Panc1 (cell line): ENCODE measurements at regions not wholly inside any gene's neighbourhood (a gene's known extent, or its start where the extent isn't known, plus 50 kb on each side); places are given as distances from the start of the nearest gene placed in this dataset.

Experiments
- ATAC-seq: fragments of 200-7000 bp; cut with Tn5 transposase; 2 replicates; pipeline ENCODE4 v1.9.1; 2020; ENCODE audit warnings: mild to moderate bottlenecking, moderate library complexity
- BruUV-seq: library from RNA; stranded (reverse); fragments of 400-500 nt; replicated peaks from 2 replicates; lab custom pipeline; 2021; lab: Mats Ljungman, UMichigan
- CTCF ChIA-PET: fragments of 300-600 bp; sonication (Branson Sonifier 250); formaldehyde crosslinking; loops from one replicate; lab custom pipeline; 2022; ENCODE audit warnings: antibody characterized with exemption; lab: Charles Lee
- POLR2A ChIA-PET: fragments of 300-600 bp; sonication (Branson Sonifier 250); formaldehyde crosslinking; loops from one replicate; lab custom pipeline; 2022; ENCODE audit warnings: antibody characterized with exemption; lab: Charles Lee
- DNase-seq: peaks from one replicate; pipeline ENCODE4 v3.0.0-alpha.2; 2010; ENCODE audit warnings: low read depth, low spot score
- H3K27ac ChIP-seq: 2 replicates; pipeline ENCODE4 v1.5.1; 2011; ENCODE audit warnings: mild to moderate bottlenecking, low read length, inconsistent platforms
- H3K27me3 ChIP-seq: fragments of 200-500 bp; sonication (Bioruptor generic); 2 replicates; pipeline ENCODE4 v1.6.0; 2014; ENCODE audit warnings: low read length, inconsistent platforms; ENCODE audit not compliant: control insufficient read depth, insufficient read depth
- H3K36me3 ChIP-seq: fragments of 200-500 bp; sonication (Bioruptor generic); 2 replicates; pipeline ENCODE4 v1.5.1; 2014; ENCODE audit warnings: inconsistent platforms, mild to moderate bottlenecking, low read length, moderate library complexity; ENCODE audit not compliant: control insufficient read depth, insufficient read depth
- H3K4me1 ChIP-seq: 2 replicates; pipeline ENCODE4 v1.5.1; 2011; ENCODE audit warnings: inconsistent platforms, mild to moderate bottlenecking, low read length, moderate library complexity; ENCODE audit not compliant: control insufficient read depth, insufficient read depth
- H3K4me3 ChIP-seq, 2 experiments: 2 replicates each; pipeline ENCODE4 v1.5.1; 2011 to 2012; ENCODE audit warnings: low read depth in 2 of 2, low read length in 2 of 2, mild to moderate bottlenecking in 2 of 2, inconsistent platforms in 1 of 2, moderate library complexity in 1 of 2
- H3K9me3 ChIP-seq: fragments of 200-500 bp; sonication (Bioruptor generic); 2 replicates; pipeline ENCODE4 v1.5.1; 2014; ENCODE audit warnings: low read depth, mild to moderate bottlenecking, inconsistent platforms, low read length, moderate library complexity; ENCODE audit not compliant: control insufficient read depth, insufficient read depth
- POLR2AphosphoS5 ChIP-seq: IDR thresholded peaks from 2 replicates; pipeline ENCODE4 v1.6.1; 2012; ENCODE audit warnings: mild to moderate bottlenecking, low read depth, low read length, moderate library complexity
- SIN3A ChIP-seq: IDR thresholded peaks from 2 replicates; pipeline ENCODE4 v1.6.1; 2012; ENCODE audit warnings: low read depth, mild to moderate bottlenecking, low read length, moderate library complexity, borderline replicate concordance; ENCODE audit not compliant: insufficient read depth
- TCF7L2 ChIP-seq: IDR thresholded peaks from 2 replicates; pipeline ENCODE4 v1.6.1; 2011; ENCODE audit warnings: mild to moderate bottlenecking, low read depth, low read length, inconsistent platforms
- in situ Hi-C: cut with HindIII; loops from 2 replicates; pipeline ENCODE4 v1.10.0; 2016; ENCODE audit warnings: low sequenced_read_pairs, low pct_unique_long_range_greater_than_20kb
- intact Hi-C: fragments of 100-400 bp; cut with micrococcal nuclease; formaldehyde crosslinking; loops from one replicate; pipeline ENCODE4 v1.10.0; 2022; ENCODE audit not compliant: unreplicated experiment
- TF ChIP-seq, protein P1 (sequence below): fragments of 450-650 bp; IDR thresholded peaks from 2 replicates; pipeline ENCODE4 v1.5.1; 2017; ENCODE audit warnings: mild to moderate bottlenecking
- TF ChIP-seq, protein P2 (sequence below), 2 experiments: IDR thresholded peaks; 2 replicates each; pipeline ENCODE4 v1.6.1; 2011 to 2012; ENCODE audit warnings: low read depth in 2 of 2, control low read depth in 1 of 2, low read length in 1 of 2, mild to moderate bottlenecking in 1 of 2, moderate library complexity in 1 of 2; ENCODE audit not compliant: insufficient read depth in 1 of 2

- no peak for DNase-seq
- ATAC-seq = no peak
- no TSS peak for BruUV-seq
- TF ChIP-seq POLR2AphosphoS5 = no peak
- TF ChIP-seq TCF7L2 = no peak
- TF ChIP-seq, protein P1, sequence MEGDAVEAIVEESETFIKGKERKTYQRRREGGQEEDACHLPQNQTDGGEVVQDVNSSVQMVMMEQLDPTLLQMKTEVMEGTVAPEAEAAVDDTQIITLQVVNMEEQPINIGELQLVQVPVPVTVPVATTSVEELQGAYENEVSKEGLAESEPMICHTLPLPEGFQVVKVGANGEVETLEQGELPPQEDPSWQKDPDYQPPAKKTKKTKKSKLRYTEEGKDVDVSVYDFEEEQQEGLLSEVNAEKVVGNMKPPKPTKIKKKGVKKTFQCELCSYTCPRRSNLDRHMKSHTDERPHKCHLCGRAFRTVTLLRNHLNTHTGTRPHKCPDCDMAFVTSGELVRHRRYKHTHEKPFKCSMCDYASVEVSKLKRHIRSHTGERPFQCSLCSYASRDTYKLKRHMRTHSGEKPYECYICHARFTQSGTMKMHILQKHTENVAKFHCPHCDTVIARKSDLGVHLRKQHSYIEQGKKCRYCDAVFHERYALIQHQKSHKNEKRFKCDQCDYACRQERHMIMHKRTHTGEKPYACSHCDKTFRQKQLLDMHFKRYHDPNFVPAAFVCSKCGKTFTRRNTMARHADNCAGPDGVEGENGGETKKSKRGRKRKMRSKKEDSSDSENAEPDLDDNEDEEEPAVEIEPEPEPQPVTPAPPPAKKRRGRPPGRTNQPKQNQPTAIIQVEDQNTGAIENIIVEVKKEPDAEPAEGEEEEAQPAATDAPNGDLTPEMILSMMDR = no peak
- TF ChIP-seq, protein P2, sequence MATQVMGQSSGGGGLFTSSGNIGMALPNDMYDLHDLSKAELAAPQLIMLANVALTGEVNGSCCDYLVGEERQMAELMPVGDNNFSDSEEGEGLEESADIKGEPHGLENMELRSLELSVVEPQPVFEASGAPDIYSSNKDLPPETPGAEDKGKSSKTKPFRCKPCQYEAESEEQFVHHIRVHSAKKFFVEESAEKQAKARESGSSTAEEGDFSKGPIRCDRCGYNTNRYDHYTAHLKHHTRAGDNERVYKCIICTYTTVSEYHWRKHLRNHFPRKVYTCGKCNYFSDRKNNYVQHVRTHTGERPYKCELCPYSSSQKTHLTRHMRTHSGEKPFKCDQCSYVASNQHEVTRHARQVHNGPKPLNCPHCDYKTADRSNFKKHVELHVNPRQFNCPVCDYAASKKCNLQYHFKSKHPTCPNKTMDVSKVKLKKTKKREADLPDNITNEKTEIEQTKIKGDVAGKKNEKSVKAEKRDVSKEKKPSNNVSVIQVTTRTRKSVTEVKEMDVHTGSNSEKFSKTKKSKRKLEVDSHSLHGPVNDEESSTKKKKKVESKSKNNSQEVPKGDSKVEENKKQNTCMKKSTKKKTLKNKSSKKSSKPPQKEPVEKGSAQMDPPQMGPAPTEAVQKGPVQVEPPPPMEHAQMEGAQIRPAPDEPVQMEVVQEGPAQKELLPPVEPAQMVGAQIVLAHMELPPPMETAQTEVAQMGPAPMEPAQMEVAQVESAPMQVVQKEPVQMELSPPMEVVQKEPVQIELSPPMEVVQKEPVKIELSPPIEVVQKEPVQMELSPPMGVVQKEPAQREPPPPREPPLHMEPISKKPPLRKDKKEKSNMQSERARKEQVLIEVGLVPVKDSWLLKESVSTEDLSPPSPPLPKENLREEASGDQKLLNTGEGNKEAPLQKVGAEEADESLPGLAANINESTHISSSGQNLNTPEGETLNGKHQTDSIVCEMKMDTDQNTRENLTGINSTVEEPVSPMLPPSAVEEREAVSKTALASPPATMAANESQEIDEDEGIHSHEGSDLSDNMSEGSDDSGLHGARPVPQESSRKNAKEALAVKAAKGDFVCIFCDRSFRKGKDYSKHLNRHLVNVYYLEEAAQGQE (IDR thresholded peaks at IDR 0.05; ENCODE audit: insufficient read depth in 1 of 2, low read depth in 2 of 2, low read length in 1 of 2) = no peak
- TF ChIP-seq SIN3A = no peak
- Histone ChIP-seq H3K4me1 (no peaks in the 10 kb centered on the region), H3K27me3 (no peaks in the 10 kb centered on the region), H3K9me3 (no peaks in the 10 kb centered on the region), H3K27ac (no peak overlapping the region), H3K4me3 (no peak overlapping the region), H3K36me3 (no peaks in the 10 kb centered on the region)
- ChIA-PET POLR2A (no interaction called here), CTCF (no interaction called here)
- in situ Hi-C loops (no loop called here), intact Hi-C loops (no loop called here)
These were observed 578.4 kb upstream of the WWC1 start for GRCh38 chr5:167712986-167713585.

DNA sequence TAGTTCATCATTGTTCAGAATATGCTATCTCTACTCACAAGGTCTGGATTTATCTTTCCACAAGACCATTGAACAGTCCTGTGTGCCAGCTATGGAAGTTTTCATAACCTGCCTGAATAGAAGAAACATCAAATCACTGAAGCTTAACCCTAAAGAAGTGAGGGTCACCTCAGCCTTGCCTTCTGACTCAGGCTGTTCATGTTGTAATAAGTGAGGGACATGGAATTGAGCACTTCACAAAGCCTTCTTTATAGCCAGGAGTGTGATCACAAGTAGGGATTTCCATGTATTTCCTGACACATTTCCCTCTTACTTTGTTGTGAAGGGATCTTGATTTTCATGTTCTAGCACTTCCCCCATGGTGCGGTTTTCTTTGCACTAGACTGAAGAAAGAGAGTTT, 577.5 kb upstream of the WWC1 start:
- ChIA-PET CTCF (no interaction called here), POLR2A (no interaction called here)
- in situ Hi-C loops = no loop called here
- Histone ChIP-seq H3K36me3 (no peaks in the 10 kb centered on the region), H3K4me3 (no peak overlapping the region), H3K27ac (no peak overlapping the region), H3K4me1 (no peaks in the 10 kb centered on the region), H3K27me3 (no peaks in the 10 kb centered on the region), H3K9me3 (no peaks in the 10 kb centered on the region)
- no peak for ATAC-seq
- no TSS peak for BruUV-seq
- no peak for DNase-seq
- intact Hi-C loops = no loop called here
- TF ChIP-seq POLR2AphosphoS5 (no peak), SIN3A (no peak), TCF7L2 (no peak)
- TF ChIP-seq, protein P2 (IDR thresholded peaks at IDR 0.05; ENCODE audit: insufficient read depth in 1 of 2, low read depth in 2 of 2, low read length in 1 of 2) = no peak
- TF ChIP-seq, protein P1 = no peak
